DMS 273 (cell line): ENCODE measurements at regions not wholly inside any gene's neighbourhood (a gene's known extent, or its start where the extent isn't known, plus 50 kb on each side); places are given as distances from the start of the nearest gene placed in this dataset.
A peak's percentile ranks its signal among the peaks of the same experiment; 100 is the strongest.

Source experiments
- DNase-seq: peaks from one replicate; lab custom pipeline; 2025; ENCODE audit not compliant: unreplicated experiment; lab: John Stamatoyannopoulos, UW

GRCh38 chr21:35354078-35354477 lies 305.0 kb upstream of the RUNX1 start:
- DNase-seq, result no peak

GRCh38 chr21:35352793-35353192 lies 303.7 kb upstream of the RUNX1 start:
- no peak for DNase-seq

- no peak for DNase-seq
Observed at GRCh38 chr21:35352066-35352770, 303.1 kb upstream of the RUNX1 start.

- no peak for DNase-seq
Observed at GRCh38 chr21:35351434-35351833, 302.3 kb upstream of the RUNX1 start.

- DNase-seq, result no peak
Observed at GRCh38 chr21:35350965-35351364, 301.9 kb upstream of the RUNX1 start.

GRCh38 chr21:35349376-35350080 lies 300.4 kb upstream of the RUNX1 start:
- DNase-seq, result no peak

GRCh38 chr21:35348686-35349085 lies 299.6 kb upstream of the RUNX1 start:
- DNase-seq, result no peak

GRCh38 chr21:35346697-35347096 lies 297.6 kb upstream of the RUNX1 start:
- DNase-seq, result no peak

- DNase-seq, result peak; percentile 6
Observed at GRCh38 chr21:35345954-35346353, 296.9 kb upstream of the RUNX1 start.

GRCh38 chr21:35344582-35344981 lies 295.5 kb upstream of the RUNX1 start:
- DNase-seq, result no peak

- DNase-seq, result no peak
Observed at GRCh38 chr21:35343046-35343819, 294.1 kb upstream of the RUNX1 start.

GRCh38 chr21:35342440-35342839 lies 293.3 kb upstream of the RUNX1 start:
- no peak for DNase-seq

- no peak for DNase-seq
Observed at GRCh38 chr21:35340273-35340672, 291.2 kb upstream of the RUNX1 start.

- DNase-seq, result no peak
Observed at GRCh38 chr21:35338881-35339632, 290.0 kb upstream of the RUNX1 start.

GRCh38 chr21:35338281-35338680 lies 289.2 kb upstream of the RUNX1 start:
- DNase-seq, result no peak

- DNase-seq, result no peak
Observed at GRCh38 chr21:35337573-35337972, 288.5 kb upstream of the RUNX1 start.

GRCh38 chr21:35336534-35336933 lies 287.4 kb upstream of the RUNX1 start:
- no peak for DNase-seq

GRCh38 chr21:35335951-35336446 lies 286.9 kb upstream of the RUNX1 start:
- DNase-seq, result no peak

- DNase-seq, result no peak
Observed at GRCh38 chr21:35333831-35334618, 284.9 kb upstream of the RUNX1 start.

GRCh38 chr21:35332841-35333426 lies 283.8 kb upstream of the RUNX1 start:
- no peak for DNase-seq
